GM12892 (cell line): ENCODE measurements at regions not wholly inside any gene's neighbourhood (a gene's known extent, or its start where the extent isn't known, plus 50 kb on each side); places are given as distances from the start of the nearest gene placed in this dataset.

Source experiments
- DNase-seq: peaks from one replicate; pipeline ENCODE4 v3.0.0; 2011; ENCODE audit not compliant: insufficient read length
- FAIRE-seq: peaks from 2 replicates; lab custom pipeline; 2011; peaks lifted over from hg19 to GRCh38; lab: Jason Lieb, UNC
- POLR2A ChIP-seq: IDR thresholded peaks from 2 replicates; pipeline ENCODE4 v1.6.1; 2011; ENCODE audit warnings: low read depth, low read length, control low read depth
- POLR2AphosphoS5 ChIP-seq: IDR thresholded peaks from 2 replicates; pipeline ENCODE4 v1.6.1; 2011; ENCODE audit warnings: low read depth, low read length, control low read depth
- TAF1 ChIP-seq: IDR thresholded peaks from 2 replicates; pipeline ENCODE4 v1.6.1; 2011; ENCODE audit warnings: low read depth, mild to moderate bottlenecking, control low read depth, low read length, borderline replicate concordance

- no peak for TF ChIP-seq POLR2A
- TF ChIP-seq POLR2AphosphoS5 = no peak
- no peak for TF ChIP-seq TAF1
- DNase-seq = no peak
- no peak for FAIRE-seq
These were observed 93.3 kb upstream of the DOCK9 start for GRCh38 chr13:99071211-99071610.

GRCh38 chr13:99071666-99072065 is 93.8 kb upstream of the DOCK9 start:
- DNase-seq (no peak), FAIRE-seq (no peak)
- no peak for TF ChIP-seq POLR2AphosphoS5
- no peak for TF ChIP-seq POLR2A
- no peak for TF ChIP-seq TAF1

- DNase-seq (no peak), FAIRE-seq (no peak)
- TF ChIP-seq POLR2AphosphoS5 = no peak
- TF ChIP-seq POLR2A = no peak
- no peak for TF ChIP-seq TAF1
These were observed 94.5 kb upstream of the DOCK9 start for GRCh38 chr13:99072356-99072755.

- DNase-seq (no peak), FAIRE-seq (no peak)
- TF ChIP-seq TAF1 (no peak), POLR2AphosphoS5 (no peak), POLR2A (no peak)
These were observed 95.1 kb upstream of the DOCK9 start for GRCh38 chr13:99072941-99073340.

- TF ChIP-seq TAF1 = no peak
- no peak for TF ChIP-seq POLR2AphosphoS5
- no peak for TF ChIP-seq POLR2A
- FAIRE-seq = no peak
- no peak for DNase-seq
These were observed 96.8 kb upstream of the DOCK9 start for GRCh38 chr13:99074693-99075092.

GRCh38 chr13:99075268-99076191 is 97.7 kb upstream of the DOCK9 start:
- no peak for DNase-seq
- FAIRE-seq = no peak
- TF ChIP-seq TAF1 (no peak), POLR2A (no peak), POLR2AphosphoS5 (no peak)

- no peak for DNase-seq
- no peak for FAIRE-seq
- no peak for TF ChIP-seq POLR2AphosphoS5
- TF ChIP-seq TAF1 = no peak
- TF ChIP-seq POLR2A = no peak
These were observed 100.3 kb upstream of the DOCK9 start for GRCh38 chr13:99078017-99078771.

- FAIRE-seq = no peak
- no peak for DNase-seq
- TF ChIP-seq POLR2A (no peak), TAF1 (no peak), POLR2AphosphoS5 (no peak)
These were observed 102.3 kb upstream of the DOCK9 start for GRCh38 chr13:99080131-99080530.

GRCh38 chr13:99083981-99084380 is 106.1 kb upstream of the DOCK9 start:
- TF ChIP-seq POLR2AphosphoS5 = no peak
- TF ChIP-seq TAF1 = no peak
- TF ChIP-seq POLR2A = no peak
- DNase-seq (no peak), FAIRE-seq (no peak)

- DNase-seq (no peak), FAIRE-seq (no peak)
- no peak for TF ChIP-seq POLR2A
- TF ChIP-seq POLR2AphosphoS5 = no peak
- TF ChIP-seq TAF1 = no peak
These were observed 107.4 kb upstream of the DOCK9 start for GRCh38 chr13:99085139-99085807.

GRCh38 chr13:99085808-99086266 is 108.0 kb upstream of the DOCK9 start:
- DNase-seq = no peak
- FAIRE-seq = no peak
- TF ChIP-seq POLR2AphosphoS5 = no peak
- no peak for TF ChIP-seq TAF1
- TF ChIP-seq POLR2A = no peak

- peak; percentile 60 for DNase-seq
- TF ChIP-seq POLR2AphosphoS5 (no peak), POLR2A (no peak), TAF1 (no peak)
These were observed 108.6 kb upstream of the DOCK9 start for GRCh38 chr13:99086267-99087097.

More at GRCh38 chr13:99086267-99087097, 108.6 kb upstream of the DOCK9 start:
- FAIRE-seq = no peak
